GM19467 (cell line): ENCODE measurements at regions not wholly inside any gene's neighbourhood (a gene's known extent, or its start where the extent isn't known, plus 50 kb on each side); places are given as distances from the start of the nearest gene placed in this dataset.

Experiments used
- ATAC-seq: cut with Tn5 transposase; IDR thresholded peaks from one replicate; pipeline ENCODE4 v1.9.1; 2021; ENCODE audit warnings: mild to moderate bottlenecking, moderate library complexity; ENCODE audit not compliant: unreplicated experiment

GRCh38 chr20:39395478-39396291 is 433.5 kb downstream of the DHX35 start:
- ATAC-seq = no peak

GRCh38 chr20:39394461-39394860 is 432.3 kb downstream of the DHX35 start:
- no peak for ATAC-seq

GRCh38 chr20:39390186-39390585 is 428.0 kb downstream of the DHX35 start:
- ATAC-seq = no peak

- ATAC-seq = no peak
Observed at GRCh38 chr20:39381595-39381994, 419.5 kb downstream of the DHX35 start.

- no peak for ATAC-seq
Observed at GRCh38 chr20:39378776-39379175, 416.6 kb downstream of the DHX35 start.

- ATAC-seq = no peak
Observed at GRCh38 chr20:39376788-39377187, 414.6 kb downstream of the DHX35 start.

- no peak for ATAC-seq
Observed at GRCh38 chr20:39364320-39364719, 402.2 kb downstream of the DHX35 start.

- ATAC-seq = no peak
Observed at GRCh38 chr20:39359981-39360620, 398.0 kb downstream of the DHX35 start.

- no peak for ATAC-seq
Observed at GRCh38 chr20:39358052-39358451, 395.9 kb downstream of the DHX35 start.

- no peak for ATAC-seq
Observed at GRCh38 chr20:39356908-39357307, 394.8 kb downstream of the DHX35 start.

GRCh38 chr20:39349240-39349639 is 387.1 kb downstream of the DHX35 start:
- ATAC-seq = no peak

- ATAC-seq = no peak
Observed at GRCh38 chr20:39347626-39348025, 385.5 kb downstream of the DHX35 start.

GRCh38 chr20:39342463-39342862 is 380.3 kb downstream of the DHX35 start:
- ATAC-seq = no peak

GRCh38 chr20:39338469-39339376 is 376.6 kb downstream of the DHX35 start:
- peak; percentile 95 for ATAC-seq

GRCh38 chr20:39333211-39333610 is 371.1 kb downstream of the DHX35 start:
- ATAC-seq = no peak

- no peak for ATAC-seq
Observed at GRCh38 chr20:39328347-39328746, 366.2 kb downstream of the DHX35 start.

- ATAC-seq = no peak
Observed at GRCh38 chr20:39326050-39326449, 363.9 kb downstream of the DHX35 start.

GRCh38 chr20:39318911-39319310 is 356.8 kb downstream of the DHX35 start:
- no peak for ATAC-seq

- no peak for ATAC-seq
Observed at GRCh38 chr20:39312676-39313075, 350.5 kb downstream of the DHX35 start.

GRCh38 chr20:39311851-39312506 is 349.8 kb downstream of the DHX35 start:
- ATAC-seq = no peak
